ENCODE measurements at regions not wholly inside any gene's neighbourhood (a gene's known extent, or its start where the extent isn't known, plus 50 kb on each side); places are given as distances from the start of the nearest gene placed in this dataset.

- no peaks in the 10 kb centered on the region for H3K27me3 ChIP-seq (replicated peaks)
- no peaks in the 10 kb centered on the region for H3K9me3 ChIP-seq (replicated peaks)
- no peaks in the 10 kb centered on the region for H3K4me1 ChIP-seq (replicated peaks)
- H3K36me3 ChIP-seq: no peaks in the 10 kb centered on the region
- no peak overlapping the region for H3K27ac ChIP-seq
- no peak for DNase-seq (ENCODE audit: low read depth in 1 of 2, low spot score in 2 of 2)
- no peak overlapping the region for H3K4me3 ChIP-seq
Measured at GRCh38 chr4:20592663-20593062, 107.6 kb upstream of the PACRGL start.

DNA sequence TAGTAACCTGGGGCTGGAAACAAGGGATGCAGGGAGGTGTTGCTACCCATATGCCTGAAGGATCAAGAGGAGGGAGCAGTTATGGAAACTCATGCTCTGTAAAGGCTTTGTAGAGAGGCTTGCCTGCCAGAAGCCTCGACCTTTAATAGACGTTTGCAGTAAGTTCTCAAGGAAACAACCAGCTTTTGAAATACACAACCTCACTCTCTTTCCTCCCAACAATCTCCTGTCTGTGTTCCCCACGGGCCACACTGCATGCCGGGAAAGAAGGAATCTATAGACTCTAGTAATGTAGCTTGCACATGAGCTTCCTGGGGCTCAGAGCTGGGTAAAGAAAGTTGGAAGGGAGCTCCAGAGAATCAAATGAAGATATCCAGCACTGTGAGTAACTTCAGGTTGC, 101.6 kb upstream of the PACRGL start:
- no peaks in the 10 kb centered on the region for H3K27me3 ChIP-seq (replicated peaks)
- no peak for DNase-seq (ENCODE audit: low read depth in 1 of 2, low spot score in 2 of 2)
- no peaks in the 10 kb centered on the region for H3K9me3 ChIP-seq (replicated peaks)
- H3K27ac ChIP-seq: no peak overlapping the region
- H3K4me1 ChIP-seq (replicated peaks): no peaks in the 10 kb centered on the region
- H3K4me3 ChIP-seq: no peak overlapping the region
- no peaks in the 10 kb centered on the region for H3K36me3 ChIP-seq

- no peaks in the 10 kb centered on the region for H3K4me1 ChIP-seq (replicated peaks)
- H3K9me3 ChIP-seq (replicated peaks): no peaks in the 10 kb centered on the region
- no peak overlapping the region for H3K4me3 ChIP-seq
- no peaks in the 10 kb centered on the region for H3K27me3 ChIP-seq (replicated peaks)
- no peak overlapping the region for H3K27ac ChIP-seq
- DNase-seq (ENCODE audit: low read depth in 1 of 2, low spot score in 2 of 2): no peak
- no peaks in the 10 kb centered on the region for H3K36me3 ChIP-seq
Measured at GRCh38 chr4:20603671-20604313, 96.5 kb upstream of the PACRGL start.

DNA sequence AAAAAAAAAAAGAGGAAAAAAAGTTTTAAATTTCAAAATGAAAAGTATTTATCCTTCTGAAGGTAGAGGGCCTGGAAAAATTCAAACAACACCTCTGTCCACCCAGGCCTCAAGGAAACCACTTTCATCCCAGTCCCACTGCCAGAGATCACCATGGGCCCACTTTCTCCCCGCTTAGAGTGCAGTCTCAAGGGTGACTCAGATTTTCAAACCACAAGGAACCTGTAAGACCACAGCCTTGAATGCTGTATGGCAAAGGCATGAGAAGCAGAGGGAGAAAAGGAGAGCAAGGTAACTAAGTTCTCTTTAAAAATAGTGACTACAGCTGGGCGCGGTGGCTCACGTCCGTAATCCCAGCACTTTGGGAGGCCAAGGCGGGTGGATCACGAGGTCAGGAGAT, 87.9 kb upstream of the PACRGL start:
- no peak for DNase-seq (ENCODE audit: low read depth in 1 of 2, low spot score in 2 of 2)
- Histone ChIP-seq H3K9me3 (replicated peaks) (no peaks in the 10 kb centered on the region), H3K27ac (no peak overlapping the region), H3K4me1 (replicated peaks) (peaks cover 4% of the 10 kb centered on the region; the same call in 1 of the 2 replicates), H3K27me3 (replicated peaks) (no peaks in the 10 kb centered on the region), H3K36me3 (no peaks in the 10 kb centered on the region), H3K4me3 (no peak overlapping the region)

GRCh38 chr4:20614816-20615215, 85.4 kb upstream of the PACRGL start:
- H3K4me1 ChIP-seq (replicated peaks): peaks cover 4% of the 10 kb centered on the region; the same call in 1 of the 2 replicates
- DNase-seq (ENCODE audit: low read depth in 1 of 2, low spot score in 2 of 2): no peak
- no peaks in the 10 kb centered on the region for H3K9me3 ChIP-seq (replicated peaks)
- no peak overlapping the region for H3K4me3 ChIP-seq
- no peak overlapping the region for H3K27ac ChIP-seq
- H3K27me3 ChIP-seq (replicated peaks): no peaks in the 10 kb centered on the region
- H3K36me3 ChIP-seq: no peaks in the 10 kb centered on the region

- H3K27ac ChIP-seq: no peak overlapping the region
- H3K27me3 ChIP-seq (replicated peaks): no peaks in the 10 kb centered on the region
- no peak overlapping the region for H3K4me3 ChIP-seq
- DNase-seq (ENCODE audit: low read depth in 1 of 2, low spot score in 2 of 2): peak in 1 of 2 experiments; percentile 1
- H3K4me1 ChIP-seq (replicated peaks): peaks cover 4% of the 10 kb centered on the region; the same call in 1 of the 2 replicates
- H3K9me3 ChIP-seq (replicated peaks): no peaks in the 10 kb centered on the region
- no peaks in the 10 kb centered on the region for H3K36me3 ChIP-seq
Measured at GRCh38 chr4:20615486-20616260, 84.6 kb upstream of the PACRGL start.

- Histone ChIP-seq H3K9me3 (replicated peaks) (no peaks in the 10 kb centered on the region), H3K27me3 (replicated peaks) (no peaks in the 10 kb centered on the region), H3K4me3 (no peak overlapping the region), H3K36me3 (no peaks in the 10 kb centered on the region), H3K27ac (no peak overlapping the region), H3K4me1 (replicated peaks) (peaks cover 4% of the 10 kb centered on the region; the same call in 1 of the 2 replicates)
- DNase-seq (ENCODE audit: low read depth in 1 of 2, low spot score in 2 of 2): no peak
Measured at GRCh38 chr4:20616313-20616712, 83.9 kb upstream of the PACRGL start.

DNA sequence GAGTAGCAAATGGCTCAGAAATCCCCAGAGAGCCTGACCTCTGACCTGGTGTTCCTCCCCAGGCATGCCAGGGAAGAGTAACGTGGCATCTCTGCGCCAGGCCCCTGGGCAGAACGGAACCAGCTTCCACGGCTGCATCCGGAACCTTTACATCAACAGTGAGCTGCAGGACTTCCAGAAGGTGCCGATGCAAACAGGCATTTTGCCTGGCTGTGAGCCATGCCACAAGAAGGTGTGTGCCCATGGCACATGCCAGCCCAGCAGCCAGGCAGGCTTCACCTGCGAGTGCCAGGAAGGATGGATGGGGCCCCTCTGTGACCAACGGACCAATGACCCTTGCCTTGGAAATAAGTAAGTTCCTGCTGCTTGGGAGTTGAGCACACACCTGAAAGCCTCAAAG, 83.4 kb upstream of the PACRGL start:
- H3K4me3 ChIP-seq: no peak overlapping the region
- H3K27ac ChIP-seq: no peak overlapping the region
- H3K9me3 ChIP-seq (replicated peaks): no peaks in the 10 kb centered on the region
- no peak for DNase-seq (ENCODE audit: low read depth in 1 of 2, low spot score in 2 of 2)
- no peaks in the 10 kb centered on the region for H3K36me3 ChIP-seq
- H3K27me3 ChIP-seq (replicated peaks): no peaks in the 10 kb centered on the region
- H3K4me1 ChIP-seq (replicated peaks): peaks cover 4% of the 10 kb centered on the region; the same call in 1 of the 2 replicates

DNA sequence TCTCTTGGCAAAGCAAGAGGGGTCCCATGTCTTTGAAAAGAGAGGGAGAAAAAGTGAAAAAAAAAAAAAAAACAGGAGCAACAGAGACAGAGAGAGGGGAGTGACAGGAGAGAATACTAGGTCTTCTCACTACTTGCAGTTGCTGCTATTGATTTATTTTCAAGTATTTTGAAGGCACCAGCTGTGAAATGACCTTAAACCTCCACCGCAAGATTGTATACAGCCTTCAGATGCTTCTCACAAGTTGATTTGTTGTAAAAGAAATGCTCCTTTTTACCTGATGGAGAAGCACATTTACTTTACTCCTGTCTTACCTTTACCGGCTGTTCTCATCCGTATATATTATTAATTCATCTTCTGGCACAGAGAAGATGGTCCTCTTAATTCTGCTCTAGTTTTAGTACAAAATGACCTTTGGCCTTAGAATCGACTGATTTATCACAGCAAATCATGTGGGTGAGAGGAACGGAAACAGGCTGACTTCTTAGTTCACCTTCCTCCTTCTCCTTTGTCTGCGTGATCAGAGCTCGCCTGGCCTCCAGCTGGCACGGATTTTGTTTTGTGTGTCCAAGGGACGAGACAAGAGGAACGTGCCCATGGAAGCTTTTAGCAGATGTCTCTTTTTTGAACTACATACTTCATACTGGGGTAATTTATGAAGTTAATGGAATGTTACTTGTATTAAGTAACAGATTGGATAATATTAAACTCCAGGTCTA, 82.4 kb upstream of the PACRGL start:
- H3K4me1 ChIP-seq (replicated peaks): peaks cover 4% of the 10 kb centered on the region; the same call in 1 of the 2 replicates
- DNase-seq (ENCODE audit: low read depth in 1 of 2, low spot score in 2 of 2): no peak

DNA sequence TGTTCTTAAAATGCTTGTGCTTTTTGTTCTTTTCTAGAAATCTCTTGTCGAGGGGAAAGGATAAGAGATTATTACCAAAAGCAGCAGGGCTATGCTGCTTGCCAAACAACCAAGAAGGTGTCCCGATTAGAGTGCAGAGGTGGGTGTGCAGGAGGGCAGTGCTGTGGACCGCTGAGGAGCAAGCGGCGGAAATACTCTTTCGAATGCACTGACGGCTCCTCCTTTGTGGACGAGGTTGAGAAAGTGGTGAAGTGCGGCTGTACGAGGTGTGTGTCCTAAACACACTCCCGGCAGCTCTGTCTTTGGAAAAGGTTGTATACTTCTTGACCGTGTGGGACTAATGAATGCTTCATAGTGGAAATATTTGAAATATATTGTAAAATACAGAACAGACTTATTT, 81.5 kb upstream of the PACRGL start:
- Histone ChIP-seq H3K4me3 (no peak overlapping the region), H3K27me3 (replicated peaks) (no peaks in the 10 kb centered on the region), H3K9me3 (replicated peaks) (no peaks in the 10 kb centered on the region), H3K36me3 (no peaks in the 10 kb centered on the region), H3K4me1 (replicated peaks) (peaks cover 4% of the 10 kb centered on the region; the same call in 1 of the 2 replicates), H3K27ac (no peak overlapping the region)
- no peak for DNase-seq (ENCODE audit: low read depth in 1 of 2, low spot score in 2 of 2)

More for the DNA sequence above, 82.4 kb upstream of the PACRGL start:
- Histone ChIP-seq H3K9me3 (replicated peaks) (no peaks in the 10 kb centered on the region), H3K4me3 (no peak overlapping the region), H3K36me3 (no peaks in the 10 kb centered on the region), H3K27me3 (replicated peaks) (no peaks in the 10 kb centered on the region), H3K27ac (no peak overlapping the region)

DNA sequence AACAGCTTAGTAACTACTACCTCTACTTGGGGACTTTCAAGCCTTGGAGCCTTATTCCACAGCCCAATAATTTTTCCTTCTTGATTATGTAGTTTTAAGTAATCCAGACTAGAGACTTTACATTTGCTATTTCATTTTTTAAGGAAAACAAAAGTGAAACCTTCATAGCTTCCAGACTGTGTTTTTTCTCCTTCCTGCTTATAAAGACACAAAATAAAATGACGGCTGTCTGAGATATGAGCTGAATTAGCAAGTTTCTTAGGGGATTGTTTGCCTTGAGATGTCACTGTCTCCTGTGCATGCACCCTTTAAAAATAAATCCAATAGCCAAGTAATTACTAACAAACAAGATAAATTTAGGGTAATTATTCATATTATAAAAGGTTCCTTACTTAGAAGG, 78.8 kb upstream of the PACRGL start:
- no peak for DNase-seq (ENCODE audit: low read depth in 1 of 2, low spot score in 2 of 2)
- Histone ChIP-seq H3K36me3 (no peaks in the 10 kb centered on the region), H3K4me3 (no peak overlapping the region), H3K4me1 (replicated peaks) (no peaks in the 10 kb centered on the region), H3K27ac (no peak overlapping the region), H3K9me3 (replicated peaks) (no peaks in the 10 kb centered on the region), H3K27me3 (replicated peaks) (no peaks in the 10 kb centered on the region)

DNA sequence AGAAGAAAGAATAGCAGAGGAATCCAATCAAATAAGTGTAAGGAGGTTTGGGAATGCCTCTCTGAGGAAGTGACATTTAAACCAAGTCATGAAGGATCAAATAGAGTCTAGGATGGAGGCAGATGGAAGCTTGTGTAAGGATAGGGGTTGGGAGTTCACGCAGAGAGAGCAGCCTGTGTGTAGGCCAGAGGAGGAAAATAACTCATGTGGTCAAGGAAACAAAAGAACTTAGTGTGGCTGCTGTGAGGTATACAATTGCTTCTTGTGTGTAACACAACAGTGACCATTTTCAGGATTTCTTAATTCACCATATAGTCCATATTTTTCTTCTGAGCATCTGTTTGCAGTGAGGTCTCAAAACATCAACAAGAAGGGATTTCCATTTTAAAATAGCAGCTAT, 77.6 kb upstream of the PACRGL start:
- H3K9me3 ChIP-seq (replicated peaks): no peaks in the 10 kb centered on the region
- H3K4me3 ChIP-seq: no peak overlapping the region
- no peaks in the 10 kb centered on the region for H3K36me3 ChIP-seq
- no peak overlapping the region for H3K27ac ChIP-seq
- DNase-seq (ENCODE audit: low read depth in 1 of 2, low spot score in 2 of 2): no peak
- H3K4me1 ChIP-seq (replicated peaks): no peaks in the 10 kb centered on the region
- no peaks in the 10 kb centered on the region for H3K27me3 ChIP-seq (replicated peaks)

GRCh38 chr4:20623939-20624338, 76.3 kb upstream of the PACRGL start:
- no peaks in the 10 kb centered on the region for H3K9me3 ChIP-seq (replicated peaks)
- no peak overlapping the region for H3K4me3 ChIP-seq
- H3K4me1 ChIP-seq (replicated peaks): no peaks in the 10 kb centered on the region
- H3K27ac ChIP-seq: no peak overlapping the region
- H3K27me3 ChIP-seq (replicated peaks): no peaks in the 10 kb centered on the region
- H3K36me3 ChIP-seq: no peaks in the 10 kb centered on the region
- no peak for DNase-seq (ENCODE audit: low read depth in 1 of 2, low spot score in 2 of 2)

DNA sequence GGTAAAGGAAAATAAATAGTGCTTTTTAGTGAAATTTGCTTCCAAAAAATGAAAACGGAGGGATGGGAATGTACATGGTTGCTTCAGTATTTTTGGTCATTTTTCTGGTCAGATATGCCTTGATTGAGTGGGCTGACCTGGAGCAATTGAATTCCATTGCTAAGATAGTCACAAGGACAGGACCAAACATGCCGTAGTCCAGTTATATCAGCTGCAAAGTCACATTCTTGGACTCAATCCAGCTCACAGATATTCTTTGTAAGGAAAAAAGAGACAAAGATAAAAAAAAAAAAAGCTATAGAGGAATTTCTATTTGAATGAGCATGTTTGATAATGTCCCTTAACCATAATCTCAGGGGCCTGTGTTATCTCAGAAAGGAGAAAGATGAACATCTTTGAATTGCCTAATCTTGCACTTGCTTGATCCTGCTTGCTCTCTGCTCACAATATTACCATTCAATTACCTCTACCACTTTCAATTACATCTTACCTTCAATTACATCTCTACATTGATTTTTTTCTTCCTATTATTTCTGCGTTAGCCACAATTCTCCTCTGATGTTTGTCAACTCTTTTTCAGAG, 75.4 kb upstream of the PACRGL start:
- no peak for DNase-seq (ENCODE audit: low read depth in 1 of 2, low spot score in 2 of 2)
- Histone ChIP-seq H3K4me3 (no peak overlapping the region), H3K27ac (no peak overlapping the region), H3K4me1 (replicated peaks) (no peaks in the 10 kb centered on the region), H3K27me3 (replicated peaks) (no peaks in the 10 kb centered on the region), H3K9me3 (replicated peaks) (no peaks in the 10 kb centered on the region), H3K36me3 (no peaks in the 10 kb centered on the region)

All from SJSA1 (cell line).